Stimulated activated CD4-positive, alpha-beta T cell treated with anti-CD3 and anti-CD28 coated beads, Interleukin-4, amount 100 ng/mL, for 48 hours (primary cell): ENCODE measurements at regions not wholly inside any gene's neighbourhood (a gene's known extent, or its start where the extent isn't known, plus 50 kb on each side); places are given as distances from the start of the nearest gene placed in this dataset.

ENCODE experiments used
- DNase-seq, 2 donors: peaks; one replicate each; pipeline ENCODE4 v3.0.0-alpha.2; 2020; ENCODE audit warnings: low read depth in 2 of 2

- no peak for DNase-seq
These were observed 58.5 kb downstream of the MAIP1 start for GRCh38 chr2:200013906-200014305.

DNA sequence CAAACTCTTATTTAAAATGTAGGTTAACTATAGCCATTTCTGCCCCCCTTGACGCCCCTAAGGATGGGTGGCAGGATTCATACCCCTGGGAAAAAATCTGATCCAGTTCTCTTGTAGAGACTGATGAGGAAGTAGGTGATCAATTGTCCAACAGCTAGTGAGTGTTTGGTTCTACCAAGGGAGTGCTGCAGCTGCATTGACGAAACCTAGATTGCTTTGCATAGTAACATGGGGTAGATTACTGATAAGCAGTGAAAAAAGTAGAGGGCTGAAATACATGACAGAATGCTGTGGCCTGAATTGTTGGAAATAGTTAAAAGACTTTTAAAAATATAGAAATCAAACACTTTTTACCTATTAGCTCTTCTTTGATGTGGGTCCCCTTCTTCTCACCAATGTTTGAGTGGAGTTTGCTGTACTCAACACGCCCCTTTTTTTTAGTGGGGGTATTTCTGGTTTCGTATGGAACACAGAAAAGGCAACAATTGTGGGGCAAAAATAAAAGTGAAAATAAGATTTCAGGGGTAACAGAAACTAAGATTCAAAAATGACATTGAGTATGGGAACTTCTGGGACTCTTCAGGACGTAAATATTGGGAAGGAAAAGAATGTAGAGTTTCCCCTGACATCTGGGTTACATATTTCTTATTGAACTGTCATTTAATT, 66.2 kb downstream of the MAIP1 start:
- DNase-seq: no peak

- DNase-seq: no peak
These were observed 67.1 kb downstream of the MAIP1 start for GRCh38 chr2:200022511-200022910.

DNA sequence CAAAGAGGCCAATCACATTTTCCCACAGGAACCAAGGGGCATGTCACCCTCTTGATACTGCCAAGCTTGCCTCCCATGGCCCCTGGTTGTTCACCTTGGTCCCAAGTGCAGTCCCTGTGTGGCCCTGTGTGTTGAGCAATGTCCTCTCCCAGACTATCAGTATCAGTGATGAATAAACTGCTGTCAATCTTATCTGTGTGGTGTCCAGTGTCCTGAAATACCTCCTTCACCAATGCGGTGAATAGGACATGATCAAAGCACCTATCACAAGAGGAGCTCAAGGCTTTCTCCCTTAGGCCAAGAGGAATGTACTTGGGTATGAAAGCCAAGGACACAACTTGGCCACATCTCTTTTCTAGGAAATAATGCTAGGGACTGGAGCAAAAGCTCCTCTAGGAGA, 68.2 kb downstream of the MAIP1 start:
- no peak for DNase-seq

- DNase-seq: no peak
These were observed 70.3 kb downstream of the MAIP1 start for GRCh38 chr2:200025717-200026116.

GRCh38 chr2:200026332-200027230, 71.2 kb downstream of the MAIP1 start:
- no peak for DNase-seq

GRCh38 chr2:200028998-200029397, 73.6 kb downstream of the MAIP1 start:
- no peak for DNase-seq

GRCh38 chr2:200032895-200033294, 77.5 kb downstream of the MAIP1 start:
- no peak for DNase-seq

GRCh38 chr2:200033929-200034328, 78.5 kb downstream of the MAIP1 start:
- DNase-seq: no peak

GRCh38 chr2:200034816-200035215, 79.4 kb downstream of the MAIP1 start:
- no peak for DNase-seq

- DNase-seq: no peak
These were observed 84.6 kb downstream of the MAIP1 start for GRCh38 chr2:200039724-200040650.

GRCh38 chr2:200040831-200041230, 85.4 kb downstream of the MAIP1 start:
- no peak for DNase-seq

DNA sequence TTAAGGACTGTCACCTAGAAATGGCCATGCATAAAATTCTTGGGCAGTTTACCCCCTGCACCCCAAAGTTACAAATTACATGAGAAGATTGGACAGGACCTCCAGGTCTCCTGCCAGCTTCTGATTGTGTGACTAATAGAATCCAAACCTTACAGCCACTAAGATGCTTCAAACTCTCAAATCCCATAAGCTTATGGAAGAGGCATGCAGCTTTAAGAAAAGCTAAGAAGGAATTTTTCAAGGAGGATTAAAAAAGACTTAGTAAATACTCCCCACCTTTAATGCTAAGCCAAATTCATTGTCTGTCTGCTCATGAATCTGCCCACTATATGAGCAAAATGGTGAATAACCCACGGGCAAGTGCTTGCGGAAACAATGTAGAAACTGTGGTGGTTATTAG, 86.3 kb downstream of the MAIP1 start:
- DNase-seq: no peak

- no peak for DNase-seq
These were observed 86.8 kb downstream of the MAIP1 start for GRCh38 chr2:200042102-200042735.

DNA sequence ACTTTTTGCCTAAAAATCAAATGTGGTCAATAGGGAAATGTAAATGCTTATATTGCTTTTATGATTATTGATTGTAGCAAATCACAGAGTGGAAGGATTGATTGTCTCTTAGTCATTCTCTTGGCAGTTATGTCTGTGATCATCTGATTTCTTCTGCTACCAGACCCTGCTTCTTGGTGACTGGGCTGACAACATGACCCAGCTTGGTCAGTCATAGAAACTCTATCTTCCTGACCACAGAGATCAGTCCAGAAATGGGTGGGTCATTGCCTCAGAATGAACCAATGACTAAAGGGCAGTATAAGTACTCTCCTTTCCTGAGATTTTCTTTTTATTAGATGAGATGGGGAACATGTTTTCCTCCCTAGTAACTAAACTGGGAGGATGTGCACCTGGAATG, 87.6 kb downstream of the MAIP1 start:
- DNase-seq: no peak

GRCh38 chr2:200044453-200044852, 89.1 kb downstream of the MAIP1 start:
- DNase-seq: no peak

GRCh38 chr2:200048421-200048820, 93.0 kb downstream of the MAIP1 start:
- no peak for DNase-seq

- no peak for DNase-seq
These were observed 93.7 kb downstream of the MAIP1 start for GRCh38 chr2:200049086-200049485.

DNA sequence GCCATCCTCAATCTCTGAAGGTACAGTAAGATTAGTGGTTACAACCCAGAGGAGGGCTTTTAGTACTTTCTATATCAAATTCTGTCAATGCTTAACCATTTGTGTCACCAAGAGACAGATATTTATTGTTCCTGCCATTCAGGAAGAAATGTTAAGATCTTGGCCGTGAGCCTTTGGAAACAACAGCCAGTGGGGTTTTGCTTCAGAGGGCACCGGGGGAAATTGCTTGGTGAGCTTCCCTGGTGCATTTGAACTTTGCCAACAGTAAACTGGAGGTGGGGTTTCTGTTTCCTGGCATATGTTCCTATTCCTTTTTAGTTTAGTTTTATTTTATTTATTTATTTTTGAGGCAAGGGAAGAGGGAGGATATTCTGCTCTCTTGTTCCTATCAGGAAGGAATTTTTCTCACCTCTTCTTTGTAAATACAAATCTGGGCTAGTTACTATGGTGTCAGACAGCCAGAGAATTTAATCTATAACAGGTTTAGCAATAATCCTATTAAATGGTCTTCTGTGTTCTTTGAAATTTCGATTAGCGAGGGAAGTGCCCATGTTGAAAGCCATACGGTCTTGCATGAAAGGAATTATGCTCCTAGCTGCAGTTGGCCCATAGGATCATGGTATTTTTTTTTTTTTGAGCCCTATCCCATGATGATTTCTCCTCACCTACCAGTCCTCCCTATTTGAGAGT, 95.7 kb downstream of the MAIP1 start:
- DNase-seq: no peak

DNA sequence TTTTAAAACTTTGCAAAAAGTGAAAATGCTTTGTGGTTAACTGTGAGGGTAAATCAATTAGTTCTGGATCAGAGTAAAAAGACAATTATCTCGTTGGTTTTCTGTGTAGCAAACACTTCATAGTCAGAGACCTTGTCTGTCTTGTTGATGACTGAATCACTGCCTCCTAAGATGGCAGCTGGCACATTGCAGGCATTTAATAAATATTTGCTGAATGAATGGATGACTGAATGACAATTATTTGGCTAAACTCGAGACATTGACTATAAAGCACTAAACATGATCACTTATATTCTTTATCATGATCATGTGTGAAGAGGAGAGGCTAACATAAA, 96.2 kb downstream of the MAIP1 start:
- no peak for DNase-seq

DNA sequence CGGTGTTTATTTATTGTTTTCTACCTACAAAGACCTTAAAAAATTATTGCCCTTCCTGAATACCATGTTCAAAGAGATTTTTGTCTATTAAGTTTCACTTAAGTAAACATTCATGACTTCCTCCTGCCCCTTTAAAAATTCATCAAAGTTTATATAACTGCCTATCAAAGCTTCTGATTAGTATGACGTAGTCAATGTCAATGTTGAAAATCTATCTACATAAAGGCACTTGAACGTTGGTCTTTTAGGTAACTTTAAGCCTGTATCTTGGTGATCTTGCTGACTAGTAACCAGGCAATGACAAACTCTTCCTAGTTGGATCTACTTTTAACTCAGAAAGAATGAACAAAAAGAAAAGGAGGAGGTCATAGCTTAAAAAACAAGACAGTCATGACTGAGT, 97.2 kb downstream of the MAIP1 start:
- no peak for DNase-seq
